Parathyroid adenoma (tissue), 2 donors: ENCODE measurements at regions not wholly inside any gene's neighbourhood (a gene's known extent, or its start where the extent isn't known, plus 50 kb on each side); places are given as distances from the start of the nearest gene placed in this dataset.

Experiments used
- H2AFZ ChIP-seq: fragments of 300-600 bp; sonication (generic); one replicate; pipeline ENCODE4 v1.7.0; 2017; ENCODE audit warnings: antibody characterized with exemption, mild to moderate bottlenecking
- H3K27ac ChIP-seq: fragments of 300-600 bp; sonication (generic); one replicate; pipeline ENCODE4 v1.7.0; 2017
- H3K27me3 ChIP-seq: fragments of 300-600 bp; sonication (generic); one replicate; pipeline ENCODE4 v1.7.0; 2017; ENCODE audit warnings: low read length; ENCODE audit not compliant: control insufficient read depth, insufficient read depth
- H3K36me3 ChIP-seq: fragments of 300-600 bp; sonication (generic); one replicate; pipeline ENCODE4 v1.7.0; 2017; ENCODE audit warnings: low read length; ENCODE audit not compliant: control insufficient read depth, insufficient read depth
- H3K4me1 ChIP-seq: fragments of 300-600 bp; sonication (generic); one replicate; pipeline ENCODE4 v1.7.0; 2017; ENCODE audit warnings: control low read depth
- H3K4me2 ChIP-seq: fragments of 300-600 bp; sonication (generic); one replicate; pipeline ENCODE4 v1.7.0; 2017; ENCODE audit warnings: low read length
- H3K4me3 ChIP-seq: fragments of 300-600 bp; sonication (generic); one replicate; pipeline ENCODE4 v1.7.0; 2017; ENCODE audit warnings: low read depth, low read length
- H3K79me2 ChIP-seq: fragments of 300-600 bp; sonication (generic); one replicate; pipeline ENCODE4 v1.7.0; 2017; ENCODE audit warnings: control low read depth
- H3K9ac ChIP-seq: fragments of 300-600 bp; sonication (generic); one replicate; pipeline ENCODE4 v1.7.0; 2017; ENCODE audit warnings: mild to moderate bottlenecking
- H3K9me3 ChIP-seq: fragments of 300-600 bp; sonication (generic); one replicate; pipeline ENCODE4 v1.7.0; 2017; ENCODE audit warnings: low read length; ENCODE audit not compliant: control insufficient read depth
- TF ChIP-seq, protein P1 (sequence below): fragments of 300-600 bp; sonication (generic); IDR thresholded peaks from one replicate; pipeline ENCODE4 v1.7.0; 2017; ENCODE audit warnings: antibody characterized with exemption, mild to moderate bottlenecking
- donor health status: primary hyperparathyroidism.

DNA sequence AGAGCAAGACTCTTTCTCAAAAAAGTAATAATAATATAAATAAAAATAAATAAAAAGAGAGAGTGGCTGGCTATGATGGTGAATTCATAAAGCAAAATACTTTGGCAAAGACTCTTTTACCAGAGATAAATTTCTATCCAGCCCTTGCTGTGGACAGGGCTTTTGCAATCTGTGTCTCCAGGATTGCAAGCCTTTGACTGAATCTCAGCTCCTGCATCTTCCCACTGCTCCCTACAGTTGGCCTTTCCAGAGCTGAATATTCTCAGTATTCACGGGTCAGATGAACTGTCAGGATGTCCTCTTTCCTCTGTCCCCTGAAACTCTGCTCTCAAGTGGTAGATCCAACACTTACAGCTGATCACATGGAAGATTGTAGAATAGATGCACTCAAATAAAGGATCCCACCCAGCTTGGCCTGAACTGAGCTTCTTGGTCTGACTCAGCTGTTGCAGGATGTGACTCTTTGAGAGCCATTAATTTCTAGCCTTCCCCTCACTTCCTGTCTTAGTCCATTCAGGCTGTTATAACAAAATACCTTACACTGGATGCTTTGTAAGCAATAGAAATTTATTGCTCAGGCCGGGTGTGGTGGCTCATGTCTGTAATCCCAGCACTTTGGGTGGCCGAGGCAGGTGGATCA lies 123.4 kb upstream of the GUCY1A1 start:
- Histone ChIP-seq H3K9me3 (no peaks in the 10 kb centered on the region), H3K4me3 (no peak overlapping the region), H3K27ac (no peak overlapping the region), H3K36me3 (no peaks in the 10 kb centered on the region), H3K4me1 (no peaks in the 10 kb centered on the region), H3K4me2 (no peak overlapping the region), H3K9ac (no peak overlapping the region), H3K79me2 (no peaks in the 10 kb centered on the region), H2AFZ (no peak overlapping the region), H3K27me3 (no peaks in the 10 kb centered on the region)
- TF ChIP-seq, protein P1, sequence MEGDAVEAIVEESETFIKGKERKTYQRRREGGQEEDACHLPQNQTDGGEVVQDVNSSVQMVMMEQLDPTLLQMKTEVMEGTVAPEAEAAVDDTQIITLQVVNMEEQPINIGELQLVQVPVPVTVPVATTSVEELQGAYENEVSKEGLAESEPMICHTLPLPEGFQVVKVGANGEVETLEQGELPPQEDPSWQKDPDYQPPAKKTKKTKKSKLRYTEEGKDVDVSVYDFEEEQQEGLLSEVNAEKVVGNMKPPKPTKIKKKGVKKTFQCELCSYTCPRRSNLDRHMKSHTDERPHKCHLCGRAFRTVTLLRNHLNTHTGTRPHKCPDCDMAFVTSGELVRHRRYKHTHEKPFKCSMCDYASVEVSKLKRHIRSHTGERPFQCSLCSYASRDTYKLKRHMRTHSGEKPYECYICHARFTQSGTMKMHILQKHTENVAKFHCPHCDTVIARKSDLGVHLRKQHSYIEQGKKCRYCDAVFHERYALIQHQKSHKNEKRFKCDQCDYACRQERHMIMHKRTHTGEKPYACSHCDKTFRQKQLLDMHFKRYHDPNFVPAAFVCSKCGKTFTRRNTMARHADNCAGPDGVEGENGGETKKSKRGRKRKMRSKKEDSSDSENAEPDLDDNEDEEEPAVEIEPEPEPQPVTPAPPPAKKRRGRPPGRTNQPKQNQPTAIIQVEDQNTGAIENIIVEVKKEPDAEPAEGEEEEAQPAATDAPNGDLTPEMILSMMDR: no peak

DNA sequence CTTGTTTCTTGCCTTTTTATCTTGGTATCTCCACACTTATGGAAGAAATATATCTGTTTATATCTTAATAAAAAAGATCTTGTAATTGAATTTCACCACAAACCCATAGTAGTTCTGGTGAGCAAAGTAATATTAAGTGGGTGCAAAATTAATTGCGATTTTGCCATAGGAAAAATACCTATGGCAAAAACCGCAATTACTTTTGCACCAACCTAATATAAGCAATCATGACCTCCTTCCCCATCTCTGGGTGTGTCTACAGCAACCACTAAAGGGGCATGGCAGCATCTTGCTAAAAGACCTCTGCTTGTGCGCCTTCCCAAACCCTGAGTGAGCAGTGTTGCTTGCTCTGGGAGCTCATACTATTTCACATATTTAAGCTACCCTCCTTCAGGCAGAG lies 124.2 kb upstream of the GUCY1A1 start:
- H3K79me2 ChIP-seq: no peaks in the 10 kb centered on the region
- no peak overlapping the region for H3K4me2 ChIP-seq
- H3K9ac ChIP-seq: no peak overlapping the region
- H3K4me1 ChIP-seq: no peaks in the 10 kb centered on the region
- H3K27ac ChIP-seq: no peak overlapping the region
- no peak overlapping the region for H2AFZ ChIP-seq
- no peaks in the 10 kb centered on the region for H3K27me3 ChIP-seq
- no peak overlapping the region for H3K4me3 ChIP-seq
- TF ChIP-seq, protein P1: no peak
- H3K9me3 ChIP-seq: no peaks in the 10 kb centered on the region
- H3K36me3 ChIP-seq: no peaks in the 10 kb centered on the region

DNA sequence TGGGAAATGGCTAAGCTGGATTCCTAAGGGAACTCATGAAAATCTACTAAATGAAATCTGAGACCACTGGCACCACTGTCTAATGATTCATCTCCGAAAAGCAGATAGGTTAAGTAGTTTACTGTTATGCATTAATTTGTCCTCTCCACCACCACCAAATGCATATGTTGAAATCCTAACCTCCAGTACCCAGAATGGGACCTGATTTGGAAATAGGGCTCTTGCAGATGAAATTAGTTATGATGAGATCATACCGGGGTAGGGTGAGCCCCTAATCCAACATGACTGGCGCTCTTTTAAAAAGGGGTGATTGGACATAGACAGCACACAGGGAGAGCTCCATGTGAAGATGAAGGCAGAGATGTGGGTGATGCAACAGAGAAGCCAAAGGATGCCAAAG lies 124.9 kb upstream of the GUCY1A1 start:
- Histone ChIP-seq H3K4me3 (no peak overlapping the region), H3K79me2 (no peaks in the 10 kb centered on the region), H3K4me2 (no peak overlapping the region), H3K4me1 (no peaks in the 10 kb centered on the region), H3K27me3 (no peaks in the 10 kb centered on the region), H3K27ac (no peak overlapping the region), H3K9me3 (no peaks in the 10 kb centered on the region), H2AFZ (no peak overlapping the region), H3K36me3 (no peaks in the 10 kb centered on the region), H3K9ac (no peak overlapping the region)
- TF ChIP-seq, protein P1: no peak

DNA sequence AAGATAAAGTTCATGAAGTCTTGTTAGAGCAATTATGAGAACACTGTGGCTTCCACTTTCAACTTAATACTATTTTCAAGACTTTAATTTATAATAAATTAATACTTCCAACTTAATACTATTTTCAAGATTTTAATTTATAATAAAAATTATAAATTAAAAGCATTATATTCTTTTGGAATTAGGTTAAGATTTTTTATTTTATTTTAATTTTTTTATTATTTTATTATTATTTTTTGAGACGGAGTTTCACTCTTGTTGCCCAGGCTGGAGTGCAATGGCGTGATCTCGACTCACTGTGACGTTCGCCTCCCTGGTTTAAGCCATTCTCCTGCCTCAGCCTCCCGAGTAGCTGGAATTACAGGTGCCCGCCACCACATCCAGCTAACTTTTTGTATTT lies 126.0 kb upstream of the GUCY1A1 start:
- Histone ChIP-seq H3K4me1 (no peaks in the 10 kb centered on the region), H3K4me3 (no peak overlapping the region), H3K4me2 (no peak overlapping the region), H3K9ac (no peak overlapping the region), H2AFZ (no peak overlapping the region), H3K27ac (no peak overlapping the region), H3K9me3 (no peaks in the 10 kb centered on the region), H3K79me2 (no peaks in the 10 kb centered on the region), H3K27me3 (no peaks in the 10 kb centered on the region), H3K36me3 (no peaks in the 10 kb centered on the region)
- TF ChIP-seq, protein P1: no peak

DNA sequence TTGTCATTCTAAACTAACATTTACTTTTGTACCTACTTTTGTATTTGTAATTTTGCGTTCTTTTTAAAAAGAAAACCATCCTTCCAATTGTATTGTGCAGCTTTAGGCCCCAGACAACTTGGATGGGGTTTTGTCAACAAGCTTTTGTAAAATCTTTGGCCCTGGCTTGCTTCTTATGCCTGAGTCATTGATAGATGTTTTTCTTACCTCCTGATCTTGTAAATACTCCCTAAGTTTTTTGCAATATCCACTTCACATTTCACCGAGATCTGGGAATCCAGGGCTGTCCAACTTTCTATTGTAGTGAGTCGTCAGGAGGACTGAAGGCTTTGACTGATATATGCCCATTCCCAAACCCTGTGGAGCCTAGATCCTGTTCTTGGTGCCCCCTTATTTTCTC lies 126.9 kb upstream of the GUCY1A1 start:
- no peak overlapping the region for H3K4me3 ChIP-seq
- H3K36me3 ChIP-seq: no peaks in the 10 kb centered on the region
- TF ChIP-seq, protein P1: no peak
- no peak overlapping the region for H2AFZ ChIP-seq
- no peaks in the 10 kb centered on the region for H3K9me3 ChIP-seq
- no peak overlapping the region for H3K27ac ChIP-seq
- H3K79me2 ChIP-seq: no peaks in the 10 kb centered on the region
- no peaks in the 10 kb centered on the region for H3K4me1 ChIP-seq
- no peak overlapping the region for H3K9ac ChIP-seq
- H3K27me3 ChIP-seq: no peaks in the 10 kb centered on the region
- H3K4me2 ChIP-seq: no peak overlapping the region
